Spleen (tissue), 7 donors: ENCODE measurements at regions not wholly inside any gene's neighbourhood (a gene's known extent, or its start where the extent isn't known, plus 50 kb on each side); places are given as distances from the start of the nearest gene placed in this dataset.

Experiments used
- CTCF ChIP-seq, 11 experiments: fragments of 200-600 bp in 7 of 11; fragments of 450-650 bp in 4 of 11; sonication (generic) in 4 of 11; IDR thresholded peaks in 8 of 11; conservative IDR thresholded peaks in 3 of 11; 1 replicate in 7 of 11; 2 replicates in 4 of 11; pipeline versions ENCODE4 v1.4.0 to v1.8.0; 2016 to 2021; ENCODE audit warnings: antibody characterized with exemption in 11 of 11, inconsistent platforms in 4 of 11, mild to moderate bottlenecking in 1 of 11
- POLR2A ChIP-seq, 3 donors: fragments of 450-650 bp; IDR thresholded peaks; one replicate each; pipeline ENCODE4 v1.5.1; 2017; ENCODE audit warnings: antibody characterized with exemption in 3 of 3, mild to moderate bottlenecking in 1 of 3
- donor health status: DM: no; HTN: no; CAD: no; lungs with moderate emphysema.
- donor health status: DM: no; HTN: no; CAD: no.
- donor health status: DM: no; HTN: no; CAD: no.

GRCh38 chr13:73667756-73668155, 466.4 kb downstream of the KLF12 start:
- no peak for TF ChIP-seq CTCF (IDR thresholded peaks at IDR 0.05 in 8 of 11, conservative IDR thresholded peaks at IDR 0.05 in 3 of 11)
- no peak for TF ChIP-seq POLR2A (IDR thresholded peaks at IDR 0.05)
